Fibroblast of skin of right quadriceps (primary cell): ENCODE measurements at regions not wholly inside any gene's neighbourhood (a gene's known extent, or its start where the extent isn't known, plus 50 kb on each side); places are given as distances from the start of the nearest gene placed in this dataset.
"Not testable (repeated sequence)": the region's sequence is repeated elsewhere in the genome, so short reads cannot be mapped to it uniquely, and the experiment has no call there.

Experiments used
- DNase-seq: peaks from one replicate; pipeline ENCODE4 v3.0.0-alpha.2; 2013

- DNase-seq = no peak
These were observed 1188.6 kb upstream of the SEMA6A start for GRCh38 chr5:117763271-117763670.

GRCh38 chr5:117761186-117761585 is 1186.6 kb upstream of the SEMA6A start:
- no peak for DNase-seq

- DNase-seq = no peak
These were observed 1185.4 kb upstream of the SEMA6A start for GRCh38 chr5:117759849-117760499.

GRCh38 chr5:117752403-117752802 is 1177.8 kb upstream of the SEMA6A start:
- no peak for DNase-seq

- no peak for DNase-seq
These were observed 1173.7 kb upstream of the SEMA6A start for GRCh38 chr5:117748336-117748735.

GRCh38 chr5:117743337-117743736 is 1168.7 kb upstream of the SEMA6A start:
- DNase-seq = no peak

- DNase-seq = no peak
These were observed 1167.1 kb upstream of the SEMA6A start for GRCh38 chr5:117741655-117742206.

- DNase-seq = no peak
These were observed 1165.6 kb upstream of the SEMA6A start for GRCh38 chr5:117740268-117740667.

GRCh38 chr5:117738571-117738970 is 1163.9 kb upstream of the SEMA6A start:
- no peak for DNase-seq

GRCh38 chr5:117736698-117737097 is 1162.1 kb upstream of the SEMA6A start:
- DNase-seq = no peak

GRCh38 chr5:117734056-117734455 is 1159.4 kb upstream of the SEMA6A start:
- DNase-seq = no peak

- DNase-seq = no peak
These were observed 1158.4 kb upstream of the SEMA6A start for GRCh38 chr5:117733051-117733450.

GRCh38 chr5:117732264-117732663 is 1157.6 kb upstream of the SEMA6A start:
- DNase-seq = no peak

- DNase-seq = no peak
These were observed 1156.8 kb upstream of the SEMA6A start for GRCh38 chr5:117731446-117731845.

GRCh38 chr5:117720784-117721183 is 1146.2 kb upstream of the SEMA6A start:
- DNase-seq = not testable (repeated sequence)

GRCh38 chr5:117719413-117719812 is 1144.8 kb upstream of the SEMA6A start:
- no peak for DNase-seq

GRCh38 chr5:117713585-117714198 is 1139.1 kb upstream of the SEMA6A start:
- DNase-seq = peak; percentile 3

- DNase-seq = no peak
These were observed 1126.4 kb upstream of the SEMA6A start for GRCh38 chr5:117701062-117701461.

- no peak for DNase-seq
These were observed 1118.0 kb upstream of the SEMA6A start for GRCh38 chr5:117692606-117693005.

GRCh38 chr5:117691081-117691870 is 1116.7 kb upstream of the SEMA6A start:
- DNase-seq = no peak

GRCh38 chr5:117690612-117691011 is 1116.0 kb upstream of the SEMA6A start:
- no peak for DNase-seq

GRCh38 chr5:117686926-117687325 is 1112.3 kb upstream of the SEMA6A start:
- no peak for DNase-seq

GRCh38 chr5:117682416-117682815 is 1107.8 kb upstream of the SEMA6A start:
- DNase-seq = peak; percentile 59
